IMR-90 (cell line): ENCODE measurements at regions not wholly inside any gene's neighbourhood (a gene's known extent, or its start where the extent isn't known, plus 50 kb on each side); places are given as distances from the start of the nearest gene placed in this dataset.

Experiments
- BHLHE40 ChIP-seq: fragments of 150-350 bp; IDR thresholded peaks from 2 replicates; pipeline ENCODE4 v1.6.1; 2016; ENCODE audit warnings: mild to moderate bottlenecking, low read depth, low read length
- CEBPB ChIP-seq: IDR thresholded peaks from 2 replicates; pipeline ENCODE4 v1.6.1; 2012; ENCODE audit warnings: low read depth, low read length, improper control_type of control experiment
- CTCF ChIP-seq: conservative IDR thresholded peaks from 2 replicates; pipeline ENCODE4 v1.5.1; 2012; ENCODE audit warnings: mild to moderate bottlenecking, low read depth, low read length, improper control_type of control experiment
- ELK1 ChIP-seq: fragments of 150-350 bp; IDR thresholded peaks from 2 replicates; pipeline ENCODE4 v1.6.1; 2016; ENCODE audit warnings: low read depth, mild to moderate bottlenecking, low read length, moderate library complexity, borderline replicate concordance
- FOS ChIP-seq: fragments of 150-350 bp; IDR thresholded peaks from 2 replicates; pipeline ENCODE4 v1.6.1; 2016; ENCODE audit warnings: low read depth, low read length
- MAFK ChIP-seq: IDR thresholded peaks from 2 replicates; pipeline ENCODE4 v1.6.1; 2012; ENCODE audit warnings: low read depth, low read length, improper control_type of control experiment
- MAZ ChIP-seq: IDR thresholded peaks from 2 replicates; pipeline ENCODE4 v1.6.1; 2012; ENCODE audit warnings: low read depth, mild to moderate bottlenecking, low read length, improper control_type of control experiment, moderate library complexity, borderline replicate concordance
- MXI1 ChIP-seq: IDR thresholded peaks from 2 replicates; pipeline ENCODE4 v1.6.1; 2012; ENCODE audit warnings: low read depth, mild to moderate bottlenecking, low read length, moderate library complexity, borderline replicate concordance
- POLR2A ChIP-seq: IDR thresholded peaks from 2 replicates; pipeline ENCODE4 v1.6.1; 2012; ENCODE audit warnings: mild to moderate bottlenecking, low read depth, low read length
- RAD21 ChIP-seq: IDR thresholded peaks from 2 replicates; pipeline ENCODE4 v1.6.1; 2012; ENCODE audit warnings: low read length, improper control_type of control experiment
- RFX5 ChIP-seq: IDR thresholded peaks from 2 replicates; pipeline ENCODE4 v1.8.0; 2012; ENCODE audit warnings: low read depth, mild to moderate bottlenecking, low read length, moderate library complexity
- USF2 ChIP-seq: fragments of 150-350 bp; IDR thresholded peaks from 2 replicates; pipeline ENCODE4 v1.6.1; 2017; ENCODE audit warnings: mild to moderate bottlenecking, antibody characterized with exemption, low read length, low read depth

GRCh38 chr5:58016877-58017276, 443.0 kb downstream of the PLK2 start:
- TF ChIP-seq CTCF (no peak), RFX5 (no peak), RAD21 (no peak), CEBPB (no peak), MXI1 (no peak), USF2 (no peak), BHLHE40 (no peak), ELK1 (no peak), POLR2A (no peak), FOS (no peak), MAFK (no peak), MAZ (no peak)
